Endothelial cell of umbilical vein (primary cell): ENCODE measurements at regions not wholly inside any gene's neighbourhood (a gene's known extent, or its start where the extent isn't known, plus 50 kb on each side); places are given as distances from the start of the nearest gene placed in this dataset.

Experiments
- CTCF ChIP-seq, 2 donors: IDR thresholded peaks; 1 replicate in 1 of 2; 2 replicates in 1 of 2; pipeline ENCODE4 v1.5.1; 2011; ENCODE audit warnings: low read length in 2 of 2, mild to moderate bottlenecking in 2 of 2, moderate library complexity in 2 of 2, control low read depth in 1 of 2, inconsistent platforms in 1 of 2, low read depth in 1 of 2; ENCODE audit not compliant: insufficient read depth in 1 of 2; ENCODE audit errors: extremely low read depth in 1 of 2
- EZH2 ChIP-seq: IDR thresholded peaks from 2 replicates; pipeline ENCODE4 v1.6.1; 2012; ENCODE audit warnings: borderline replicate concordance, low read depth, mild to moderate bottlenecking, moderate library complexity, low read length, inconsistent platforms; ENCODE audit not compliant: severe bottlenecking
- GATA2 ChIP-seq: IDR thresholded peaks from 2 replicates; pipeline ENCODE4 v1.7.0; 2011; ENCODE audit warnings: low read depth, mild to moderate bottlenecking, moderate library complexity, mixed read lengths, low read length; ENCODE audit not compliant: insufficient read length, insufficient read depth
- JUN ChIP-seq: IDR thresholded peaks from 2 replicates; pipeline ENCODE4 v1.6.1; 2011; ENCODE audit warnings: borderline replicate concordance, low read depth; ENCODE audit not compliant: insufficient read length, insufficient read depth
- MYC ChIP-seq: IDR thresholded peaks from one replicate; pipeline ENCODE4 v1.6.1; 2011; ENCODE audit warnings: mild to moderate bottlenecking, low read depth, low read length
- POLR2A ChIP-seq: IDR thresholded peaks from 2 replicates; pipeline ENCODE4 v1.6.1; 2012; ENCODE audit warnings: low read depth, mild to moderate bottlenecking, control low read depth, low read length
- POLR2AphosphoS5 ChIP-seq: IDR thresholded peaks from 2 replicates; pipeline ENCODE4 v1.6.1; 2012; ENCODE audit warnings: low read depth, mild to moderate bottlenecking, control low read depth, low read length, moderate library complexity; ENCODE audit not compliant: insufficient read depth
- TF ChIP-seq, protein P1 (sequence below): IDR thresholded peaks from 2 replicates; pipeline ENCODE4 v1.6.1; 2011; ENCODE audit not compliant: insufficient read depth, insufficient read length

GRCh38 chr13:80094526-80094925 lies 246.4 kb downstream of the SPRY2 start:
- TF ChIP-seq CTCF (IDR thresholded peaks at IDR 0.05; ENCODE audit: extremely low read depth in 1 of 2, insufficient read depth in 1 of 2, low read depth in 1 of 2, low read length in 2 of 2) (no peak), POLR2A (no peak), EZH2 (no peak), MYC (no peak), POLR2AphosphoS5 (no peak), GATA2 (no peak), JUN (no peak)
- TF ChIP-seq, protein P1, sequence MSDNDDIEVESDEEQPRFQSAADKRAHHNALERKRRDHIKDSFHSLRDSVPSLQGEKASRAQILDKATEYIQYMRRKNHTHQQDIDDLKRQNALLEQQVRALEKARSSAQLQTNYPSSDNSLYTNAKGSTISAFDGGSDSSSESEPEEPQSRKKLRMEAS = no peak
